Activated CD4-positive, CD25-positive, alpha-beta regulatory T cell treated with anti-CD3 and anti-CD28 coated beads, Interleukin-2, amount 50 U/mL, for 24 hours (primary cell): ENCODE measurements at regions not wholly inside any gene's neighbourhood (a gene's known extent, or its start where the extent isn't known, plus 50 kb on each side); places are given as distances from the start of the nearest gene placed in this dataset.

ENCODE experiments used
- ATAC-seq, 2 donors: fragments of 150-1000 bp; cut with Tn5 transposase; one replicate each; pipeline ENCODE4 v1.10.0; 2021; ENCODE audit warnings: mild to moderate bottlenecking in 1 of 2, moderate library complexity in 1 of 2

DNA sequence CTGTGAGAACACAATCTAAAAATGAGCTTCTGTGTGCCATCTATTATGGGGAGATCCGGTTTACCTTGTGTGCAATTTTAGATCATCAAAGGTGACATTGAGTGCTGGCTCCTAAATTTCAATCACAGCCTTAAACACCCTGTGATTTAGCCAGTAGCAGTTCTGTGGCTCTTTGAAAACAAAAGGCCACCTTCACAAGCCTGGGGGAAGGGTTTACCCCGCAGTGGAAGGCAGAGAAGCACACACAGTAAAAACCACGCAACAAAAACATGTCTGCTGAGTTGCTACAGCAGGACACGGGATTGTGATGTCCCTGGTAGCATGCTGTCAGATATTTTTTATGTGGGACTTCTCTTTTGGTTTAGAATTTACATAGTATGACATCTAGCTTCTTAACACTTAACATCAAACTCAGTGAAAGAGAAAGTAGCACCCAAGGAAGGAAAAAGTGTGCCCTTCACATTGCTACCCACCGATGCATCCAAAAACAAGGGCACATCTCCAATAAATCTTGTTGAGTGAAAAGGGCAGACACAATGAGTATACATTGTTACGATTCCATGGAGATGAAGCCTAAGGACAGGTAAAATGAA, 56.1 kb upstream of the RNF152 start:
- ATAC-seq: no peak

- ATAC-seq: no peak
Observed at GRCh38 chr18:61948281-61948741, 55.5 kb upstream of the RNF152 start.

- ATAC-seq: no peak
Observed at GRCh38 chr18:61946449-61946848, 53.6 kb upstream of the RNF152 start.

DNA sequence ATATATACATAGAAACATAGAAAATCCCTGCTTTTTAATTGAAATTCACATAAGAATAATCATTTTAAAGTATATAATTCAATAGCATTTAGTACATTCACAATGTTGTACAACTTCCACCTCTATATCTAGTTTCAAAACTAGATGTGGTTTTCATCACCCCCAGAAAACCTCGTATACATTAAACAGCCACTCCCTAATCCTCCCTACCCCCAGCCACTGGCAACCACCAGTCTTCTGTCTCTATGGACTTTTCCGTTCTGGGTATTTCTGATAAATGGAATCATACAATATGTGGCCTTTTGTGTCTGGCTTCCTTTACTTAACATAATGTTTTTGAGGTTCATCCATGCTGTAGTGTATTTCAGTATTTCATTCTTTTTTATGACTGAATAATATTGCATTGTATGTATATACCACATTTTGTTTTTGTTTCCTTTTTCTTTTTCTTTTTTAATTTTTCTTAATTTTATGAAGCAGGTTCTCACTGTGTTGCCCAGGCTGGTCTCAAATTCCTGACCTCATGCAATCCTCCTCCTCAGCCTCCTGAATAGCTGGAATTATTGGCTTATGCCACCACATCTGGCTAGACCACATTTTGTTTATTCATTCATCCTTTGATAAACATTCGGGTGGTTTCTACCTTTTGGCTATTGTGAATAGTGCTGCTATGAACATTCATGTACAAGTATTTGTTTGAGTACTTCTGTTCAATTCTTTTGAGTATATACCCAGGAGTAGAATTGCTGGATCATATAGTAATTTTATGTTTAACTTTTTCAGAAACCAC, 50.6 kb upstream of the RNF152 start:
- ATAC-seq: no peak
